Thyroid gland (tissue), 4 donors: ENCODE measurements at regions not wholly inside any gene's neighbourhood (a gene's known extent, or its start where the extent isn't known, plus 50 kb on each side); places are given as distances from the start of the nearest gene placed in this dataset.

Source experiments
- POLR2A ChIP-seq, 2 donors: fragments of 450-650 bp; IDR thresholded peaks; one replicate each; pipeline ENCODE4 v1.6.1; 2017; ENCODE audit warnings: antibody characterized with exemption in 2 of 2, mild to moderate bottlenecking in 2 of 2, moderate library complexity in 1 of 2
- TF ChIP-seq, protein P1 (sequence below), 6 experiments: fragments of 200-600 bp in 3 of 6; fragments of 450-650 bp in 3 of 6; sonication (generic) in 3 of 6; IDR thresholded peaks; one replicate each; pipeline ENCODE4 v1.5.1; 2016 to 2019; ENCODE audit warnings: antibody characterized with exemption in 6 of 6, mild to moderate bottlenecking in 2 of 6, inconsistent platforms in 1 of 6, moderate library complexity in 1 of 6

GRCh38 chr1:218835609-218836008 lies 338.1 kb upstream of the LYPLAL1 start:
- TF ChIP-seq, protein P1, sequence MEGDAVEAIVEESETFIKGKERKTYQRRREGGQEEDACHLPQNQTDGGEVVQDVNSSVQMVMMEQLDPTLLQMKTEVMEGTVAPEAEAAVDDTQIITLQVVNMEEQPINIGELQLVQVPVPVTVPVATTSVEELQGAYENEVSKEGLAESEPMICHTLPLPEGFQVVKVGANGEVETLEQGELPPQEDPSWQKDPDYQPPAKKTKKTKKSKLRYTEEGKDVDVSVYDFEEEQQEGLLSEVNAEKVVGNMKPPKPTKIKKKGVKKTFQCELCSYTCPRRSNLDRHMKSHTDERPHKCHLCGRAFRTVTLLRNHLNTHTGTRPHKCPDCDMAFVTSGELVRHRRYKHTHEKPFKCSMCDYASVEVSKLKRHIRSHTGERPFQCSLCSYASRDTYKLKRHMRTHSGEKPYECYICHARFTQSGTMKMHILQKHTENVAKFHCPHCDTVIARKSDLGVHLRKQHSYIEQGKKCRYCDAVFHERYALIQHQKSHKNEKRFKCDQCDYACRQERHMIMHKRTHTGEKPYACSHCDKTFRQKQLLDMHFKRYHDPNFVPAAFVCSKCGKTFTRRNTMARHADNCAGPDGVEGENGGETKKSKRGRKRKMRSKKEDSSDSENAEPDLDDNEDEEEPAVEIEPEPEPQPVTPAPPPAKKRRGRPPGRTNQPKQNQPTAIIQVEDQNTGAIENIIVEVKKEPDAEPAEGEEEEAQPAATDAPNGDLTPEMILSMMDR (IDR thresholded peaks at IDR 0.05): no peak
- no peak for TF ChIP-seq POLR2A (IDR thresholded peaks at IDR 0.05)
